GM13976 (cell line): ENCODE measurements at regions not wholly inside any gene's neighbourhood (a gene's known extent, or its start where the extent isn't known, plus 50 kb on each side); places are given as distances from the start of the nearest gene placed in this dataset.

Experiments used
- DNase-seq: peaks from one replicate; pipeline ENCODE4 v3.0.0; 2012; ENCODE audit warnings: low spot score
- in situ Hi-C: fragments of 300-500 bp; cut with MboI; formaldehyde crosslinking; loops from one replicate; pipeline ENCODE4 v1.12.0; 2022; ENCODE audit warnings: low sequenced_read_pairs, mixed read lengths, inconsistent platforms; ENCODE audit not compliant: unreplicated experiment
- TF ChIP-seq, protein P1 (sequence below): IDR thresholded peaks from 2 replicates; pipeline ENCODE4 v1.5.1; 2012; ENCODE audit warnings: borderline replicate concordance, mild to moderate bottlenecking; ENCODE audit not compliant: insufficient read depth; ENCODE audit errors: extremely low read depth, missing control alignments, control extremely low read depth

DNA sequence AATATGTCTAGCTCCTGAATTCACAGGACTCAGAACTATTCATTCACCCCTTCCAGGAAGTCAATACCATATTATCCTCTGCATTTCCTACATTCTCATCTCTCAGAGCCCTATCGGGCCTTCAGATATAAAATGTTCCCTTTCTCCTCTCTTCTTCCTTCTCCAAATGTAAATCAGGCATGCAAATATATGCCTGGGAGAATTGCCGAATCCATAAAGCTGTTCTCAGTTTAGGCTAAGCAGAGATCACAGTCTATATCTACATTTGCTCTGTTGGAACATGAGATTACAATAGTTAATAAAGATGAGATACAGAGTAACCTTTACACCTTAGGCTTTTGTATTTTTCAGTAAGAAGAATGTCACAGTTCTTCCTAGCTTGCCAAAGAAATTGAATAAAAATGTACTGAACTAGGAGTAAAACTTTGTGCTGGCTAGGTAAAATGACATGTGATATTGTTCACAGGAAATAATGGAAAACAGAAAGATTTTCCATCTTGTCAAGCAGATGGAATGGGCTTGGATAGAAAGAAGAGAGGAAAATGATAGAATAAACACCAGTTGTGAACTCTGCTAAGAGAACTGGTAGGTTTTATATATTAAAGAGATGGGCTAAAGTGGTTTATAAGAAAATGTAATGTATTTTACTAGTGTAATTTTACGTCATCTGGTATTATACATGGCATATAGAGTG, 161.5 kb downstream of the NRIP1 start:
- in situ Hi-C loops = no loop called here
- TF ChIP-seq, protein P1, sequence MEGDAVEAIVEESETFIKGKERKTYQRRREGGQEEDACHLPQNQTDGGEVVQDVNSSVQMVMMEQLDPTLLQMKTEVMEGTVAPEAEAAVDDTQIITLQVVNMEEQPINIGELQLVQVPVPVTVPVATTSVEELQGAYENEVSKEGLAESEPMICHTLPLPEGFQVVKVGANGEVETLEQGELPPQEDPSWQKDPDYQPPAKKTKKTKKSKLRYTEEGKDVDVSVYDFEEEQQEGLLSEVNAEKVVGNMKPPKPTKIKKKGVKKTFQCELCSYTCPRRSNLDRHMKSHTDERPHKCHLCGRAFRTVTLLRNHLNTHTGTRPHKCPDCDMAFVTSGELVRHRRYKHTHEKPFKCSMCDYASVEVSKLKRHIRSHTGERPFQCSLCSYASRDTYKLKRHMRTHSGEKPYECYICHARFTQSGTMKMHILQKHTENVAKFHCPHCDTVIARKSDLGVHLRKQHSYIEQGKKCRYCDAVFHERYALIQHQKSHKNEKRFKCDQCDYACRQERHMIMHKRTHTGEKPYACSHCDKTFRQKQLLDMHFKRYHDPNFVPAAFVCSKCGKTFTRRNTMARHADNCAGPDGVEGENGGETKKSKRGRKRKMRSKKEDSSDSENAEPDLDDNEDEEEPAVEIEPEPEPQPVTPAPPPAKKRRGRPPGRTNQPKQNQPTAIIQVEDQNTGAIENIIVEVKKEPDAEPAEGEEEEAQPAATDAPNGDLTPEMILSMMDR = no peak
- no peak for DNase-seq

DNA sequence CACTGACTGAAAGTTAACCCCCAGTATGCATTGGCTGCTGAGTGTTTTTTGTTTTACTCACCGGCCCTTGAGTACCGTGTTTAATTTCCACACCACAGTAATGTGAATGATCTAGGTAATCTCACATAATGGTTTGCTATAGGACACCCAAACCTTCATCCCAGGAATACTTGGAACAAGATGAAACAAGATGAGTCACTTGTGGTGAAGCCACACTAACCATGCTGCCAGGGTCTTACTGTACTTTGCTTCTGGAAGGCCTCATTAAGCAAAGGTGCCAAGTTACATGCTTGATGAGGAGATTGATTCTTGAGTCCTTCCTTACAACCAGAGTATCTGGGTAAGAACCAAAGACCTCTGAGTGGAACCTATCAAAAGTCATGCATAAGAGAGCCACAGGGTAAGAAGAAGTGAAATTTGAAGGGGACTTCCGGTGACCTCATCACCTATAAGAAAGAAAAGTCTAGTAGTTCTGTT, 163.3 kb downstream of the NRIP1 start:
- peak; percentile 41 for DNase-seq
- TF ChIP-seq, protein P1 = no peak
- in situ Hi-C loops = no loop called here

- in situ Hi-C loops = no loop called here
- TF ChIP-seq, protein P1 = no peak
- no peak for DNase-seq
Observed at GRCh38 chr21:14900611-14901010, 164.2 kb downstream of the NRIP1 start.

GRCh38 chr21:14900058-14900457, 164.7 kb downstream of the NRIP1 start:
- no peak for DNase-seq
- TF ChIP-seq, protein P1 = no peak
- in situ Hi-C loops = no loop called here

GRCh38 chr21:14895792-14896191, 169.0 kb downstream of the NRIP1 start:
- in situ Hi-C loops = no loop called here
- no peak for DNase-seq
- TF ChIP-seq, protein P1 = no peak

DNA sequence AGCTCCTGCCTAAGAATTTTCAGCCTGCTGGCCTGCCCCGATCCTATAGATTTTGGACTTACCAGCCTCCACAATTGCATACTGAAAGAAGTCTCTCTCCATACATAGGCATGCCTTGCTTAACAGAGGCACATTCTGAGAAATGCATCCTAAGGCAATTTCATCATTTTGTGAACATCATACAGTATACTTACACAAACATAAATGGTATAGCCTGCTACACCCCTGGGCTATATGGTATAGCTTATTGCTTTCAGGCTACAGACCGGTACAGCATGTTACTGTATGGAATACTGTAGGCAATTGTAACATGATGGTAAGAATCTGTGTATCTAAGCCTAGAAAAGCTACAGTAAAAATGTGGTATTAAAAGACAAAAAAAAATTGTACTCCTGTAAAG, 174.7 kb downstream of the NRIP1 start:
- no peak for DNase-seq
- TF ChIP-seq, protein P1 = no peak
- in situ Hi-C loops = no loop called here
